ENCODE measurements at regions not wholly inside any gene's neighbourhood (a gene's known extent, or its start where the extent isn't known, plus 50 kb on each side); places are given as distances from the start of the nearest gene placed in this dataset.

DNA sequence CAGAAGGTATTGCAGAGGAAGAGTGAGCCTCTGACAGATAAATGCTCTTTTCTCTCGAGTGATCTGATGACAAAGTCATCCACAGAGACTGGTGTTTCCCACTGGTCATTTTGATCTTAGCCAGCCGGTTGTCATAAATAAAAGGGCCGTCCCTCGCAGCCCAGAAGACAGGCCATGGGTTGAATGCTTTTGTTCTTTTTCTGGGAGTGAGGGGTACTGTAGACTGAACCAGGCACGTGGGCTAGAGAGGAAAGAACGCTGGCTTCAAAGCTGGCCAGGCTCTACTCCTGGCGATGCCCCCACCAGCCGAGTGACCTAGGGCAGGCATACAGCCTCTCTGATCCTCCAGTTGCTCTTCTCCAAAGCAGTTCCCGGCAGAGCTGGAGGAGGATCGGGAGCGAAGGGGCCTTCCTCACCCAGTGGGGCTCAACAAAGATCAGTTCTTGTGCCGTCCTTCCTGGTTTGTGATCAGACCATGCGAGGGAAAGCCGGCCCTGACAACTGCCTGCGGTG, 193.5 kb downstream of the INHBB start (continued):
- TF ChIP-seq, protein P1, sequence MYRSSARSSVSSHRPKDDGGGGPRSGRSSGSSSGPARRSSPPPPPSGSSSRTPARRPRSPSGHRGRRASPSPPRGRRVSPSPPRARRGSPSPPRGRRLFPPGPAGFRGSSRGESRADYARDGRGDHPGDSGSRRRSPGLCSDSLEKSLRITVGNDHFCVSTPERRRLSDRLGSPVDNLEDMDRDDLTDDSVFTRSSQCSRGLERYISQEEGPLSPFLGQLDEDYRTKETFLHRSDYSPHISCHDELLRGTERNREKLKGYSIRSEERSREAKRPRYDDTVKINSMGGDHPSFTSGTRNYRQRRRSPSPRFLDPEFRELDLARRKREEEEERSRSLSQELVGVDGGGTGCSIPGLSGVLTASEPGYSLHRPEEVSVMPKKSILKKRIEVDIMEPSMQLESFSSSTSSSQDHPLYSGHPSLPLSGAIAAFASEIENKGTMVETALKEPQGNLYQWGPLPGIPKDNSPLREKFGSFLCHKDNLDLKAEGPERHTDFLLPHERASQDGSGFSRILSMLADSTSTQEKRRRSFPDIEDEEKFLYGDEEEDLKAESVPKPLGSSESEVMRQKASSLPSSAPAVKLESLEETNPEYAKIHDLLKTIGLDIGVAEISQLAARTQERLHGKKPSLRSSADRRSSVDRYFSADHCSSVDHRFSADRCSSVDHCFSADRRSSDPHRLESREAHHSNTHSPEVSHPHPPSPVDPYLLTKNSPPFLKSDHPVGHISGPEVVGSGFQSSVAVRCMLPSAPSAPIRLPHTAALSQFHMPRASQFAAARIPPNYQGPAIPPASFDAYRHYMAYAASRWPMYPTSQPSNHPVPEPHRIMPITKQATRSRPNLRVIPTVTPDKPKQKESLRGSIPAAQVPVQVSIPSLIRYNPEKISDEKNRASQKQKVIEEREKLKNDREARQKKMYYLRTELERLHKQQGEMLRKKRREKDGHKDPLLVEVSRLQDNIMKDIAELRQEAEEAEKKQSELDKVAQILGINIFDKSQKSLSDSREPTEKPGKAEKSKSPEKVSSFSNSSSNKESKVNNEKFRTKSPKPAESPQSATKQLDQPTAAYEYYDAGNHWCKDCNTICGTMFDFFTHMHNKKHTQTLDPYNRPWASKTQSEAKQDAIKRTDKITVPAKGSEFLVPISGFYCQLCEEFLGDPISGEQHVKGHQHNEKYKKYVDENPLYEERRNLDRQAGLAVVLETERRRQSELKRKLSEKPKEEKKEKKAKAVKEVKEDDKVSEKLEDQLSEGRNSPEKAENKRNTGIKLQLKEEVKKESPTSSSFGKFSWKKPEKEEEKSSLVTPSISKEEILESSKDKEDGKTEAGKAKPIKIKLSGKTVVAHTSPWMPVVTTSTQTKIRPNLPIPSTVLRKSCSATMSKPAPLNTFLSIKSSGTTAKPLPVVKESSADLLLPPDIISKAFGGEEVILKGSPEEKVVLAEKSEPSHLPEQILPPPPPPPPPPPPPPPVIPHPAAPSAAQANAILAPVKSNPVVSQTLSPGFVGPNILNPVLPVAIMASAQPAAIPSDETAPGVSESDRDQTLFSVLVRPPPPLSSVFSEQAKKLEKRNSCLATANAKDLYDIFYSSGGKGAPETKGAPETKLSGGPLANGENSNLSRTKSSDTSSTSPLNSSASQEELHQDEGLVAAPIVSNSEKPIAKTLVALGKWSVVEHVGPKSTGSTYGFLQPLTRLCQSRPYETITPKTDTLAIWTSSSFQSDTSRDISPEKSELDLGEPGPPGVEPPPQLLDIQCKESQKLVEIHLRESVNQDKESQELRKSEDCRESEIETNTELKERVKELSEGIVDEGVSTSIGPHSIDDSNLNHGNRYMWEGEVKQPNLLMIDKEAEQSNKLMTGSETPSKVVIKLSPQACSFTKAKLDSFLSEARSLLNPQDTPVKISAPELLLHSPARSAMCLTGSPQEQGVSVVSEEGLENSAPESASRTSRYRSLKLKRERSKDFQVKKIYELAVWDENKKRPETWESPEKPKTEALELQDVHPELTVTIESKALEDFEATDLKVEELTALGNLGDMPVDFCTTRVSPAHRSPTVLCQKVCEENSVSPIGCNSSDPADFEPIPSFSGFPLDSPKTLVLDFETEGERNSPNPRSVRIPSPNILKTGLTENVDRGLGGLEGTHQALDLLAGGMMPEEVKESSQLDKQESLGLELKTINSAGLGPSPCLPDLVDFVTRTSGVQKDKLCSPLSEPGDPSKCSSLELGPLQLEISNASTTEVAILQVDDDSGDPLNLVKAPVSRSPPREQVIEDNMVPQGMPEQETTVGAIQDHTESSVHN (CRISPR knock-in tag; IDR thresholded peaks at IDR 0.05): no peak
- TF ChIP-seq, protein P2, sequence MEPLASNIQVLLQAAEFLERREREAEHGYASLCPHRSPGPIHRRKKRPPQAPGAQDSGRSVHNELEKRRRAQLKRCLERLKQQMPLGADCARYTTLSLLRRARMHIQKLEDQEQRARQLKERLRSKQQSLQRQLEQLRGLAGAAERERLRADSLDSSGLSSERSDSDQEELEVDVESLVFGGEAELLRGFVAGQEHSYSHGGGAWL (CRISPR knock-in tag; IDR thresholded peaks at IDR 0.05): no peak
